ENCODE measurements at regions not wholly inside any gene's neighbourhood (a gene's known extent, or its start where the extent isn't known, plus 50 kb on each side); places are given as distances from the start of the nearest gene placed in this dataset.

GRCh38 chr7:64614812-64615211 is 51.1 kb upstream of the ZNF107 start:
- Histone ChIP-seq H3K27me3 (no peaks in the 10 kb centered on the region), H3K27ac (no peak overlapping the region), H3K9me3 (no peaks in the 10 kb centered on the region), H3K4me1 (no peaks in the 10 kb centered on the region), H3K36me3 (no peaks in the 10 kb centered on the region), H3K4me3 (no peak overlapping the region)
- DNase-seq (no peak), ATAC-seq (no peak), FAIRE-seq (no peak)
- no peak for TF ChIP-seq CTCF (IDR thresholded peaks at IDR 0.05)
- intact Hi-C loops (cut with DNase I): loop anchor here in 1 of 3 donors (5.0 kb wide), 1 partner anchor 433 kb away; no protein-coding TSS in a partner anchor
- 82 to 91% methylated on average over 3 of the region's 3 CpGs for WGBS, 2 donors

GRCh38 chr7:64613653-64614052 is 50.8 kb upstream of the ZNF680 start:
- H3K27ac ChIP-seq: no peak overlapping the region
- no peaks in the 10 kb centered on the region for H3K4me1 ChIP-seq
- ATAC-seq (no peak), FAIRE-seq (no peak), DNase-seq (no peak)
- H3K27me3 ChIP-seq: no peaks in the 10 kb centered on the region
- no peak for TF ChIP-seq CTCF (IDR thresholded peaks at IDR 0.05)
- H3K9me3 ChIP-seq: no peaks in the 10 kb centered on the region
- 60% methylated on average over 1 of the region's 1 CpG for WGBS, 2 donors
- H3K36me3 ChIP-seq: no peaks in the 10 kb centered on the region
- intact Hi-C loops (cut with DNase I): no loop called here
- no peak overlapping the region for H3K4me3 ChIP-seq
